Testis (tissue), 2 donors: ENCODE measurements at regions not wholly inside any gene's neighbourhood (a gene's known extent, or its start where the extent isn't known, plus 50 kb on each side); places are given as distances from the start of the nearest gene placed in this dataset.

ENCODE experiments used
- DNase-seq: peaks from one replicate; pipeline ENCODE4 v3.0.0-alpha.2; 2019
- H3K27ac ChIP-seq, 2 donors: fragments of 200-600 bp; sonication (generic); one replicate each; pipeline ENCODE4 v1.5.1; 2019
- H3K27me3 ChIP-seq: fragments of 200-600 bp; sonication (generic); one replicate; pipeline ENCODE4 v1.5.1; 2019
- H3K36me3 ChIP-seq: fragments of 200-600 bp; sonication (generic); one replicate; pipeline ENCODE4 v1.5.1; 2017; ENCODE audit warnings: low read depth; ENCODE audit errors: missing control alignments
- H3K4me1 ChIP-seq: fragments of 200-600 bp; sonication (generic); one replicate; pipeline ENCODE4 v1.5.1; 2019
- H3K4me3 ChIP-seq, 2 donors: fragments of 200-600 bp; sonication (generic); one replicate each; pipeline ENCODE4 v1.5.1; 2017 to 2019
- H3K9me3 ChIP-seq: fragments of 200-600 bp; sonication (generic); one replicate; pipeline ENCODE4 v1.5.1; 2017
- CTCF ChIP-seq, 3 experiments: fragments of 450-650 bp in 2 of 3; fragments of 200-600 bp in 1 of 3; sonication (generic) in 1 of 3; IDR thresholded peaks; one replicate each; pipeline ENCODE4 v1.5.1; 2016 to 2019; ENCODE audit warnings: antibody characterized with exemption in 3 of 3, mild to moderate bottlenecking in 2 of 3, moderate library complexity in 1 of 3
- POLR2A ChIP-seq: fragments of 450-650 bp; IDR thresholded peaks from one replicate; pipeline ENCODE4 v1.6.1; 2017; ENCODE audit warnings: antibody characterized with exemption, mild to moderate bottlenecking, moderate library complexity
- WGBS, 2 donors: methylation state at CpG; one replicate each; pipeline ENCODE4 v1.1.5; 2018; 5-methylcytosine and 5-hydroxymethylcytosine counted together
- intact Hi-C: fragments of 100-400 bp; cut with DNase I; formaldehyde crosslinking; loops from one replicate; pipeline ENCODE4 v1.15.1; 2023; ENCODE audit warnings: low total_unique reads

DNA sequence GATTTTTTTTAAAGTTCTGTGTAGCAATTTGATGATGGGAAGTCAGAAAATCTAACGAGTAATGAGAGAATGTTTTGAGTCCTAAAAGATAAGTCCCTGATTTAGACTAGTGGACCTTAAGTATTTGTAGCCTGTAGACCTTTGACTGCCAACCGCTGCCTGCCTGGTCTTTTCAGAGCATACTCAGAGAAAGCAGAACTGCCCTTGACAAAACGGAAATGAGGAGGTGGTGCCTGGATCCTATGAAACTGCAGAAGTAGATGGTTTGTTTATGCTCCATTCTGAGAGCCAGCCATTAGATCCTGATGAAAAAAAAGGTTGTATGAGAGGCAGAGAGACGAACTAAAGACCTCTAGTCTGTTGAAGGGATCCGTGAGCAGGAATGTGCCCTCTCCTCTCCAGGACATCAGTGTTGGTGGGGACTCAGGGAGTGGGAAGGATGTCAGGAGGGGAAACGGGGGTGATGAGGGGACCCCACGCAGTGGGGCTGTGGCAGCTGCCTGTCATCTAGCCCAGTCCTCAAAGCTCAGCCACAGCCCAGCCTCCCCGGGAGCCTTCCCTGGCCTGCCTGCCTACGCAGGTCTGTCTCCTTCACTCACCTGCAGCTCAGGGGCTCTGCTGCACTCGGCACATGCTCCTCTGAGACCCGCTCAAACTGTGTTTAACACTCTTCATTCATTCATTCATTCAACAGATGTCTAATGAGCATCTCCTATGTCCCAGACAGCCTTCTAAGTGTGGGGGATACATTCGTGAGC lies 447.5 kb downstream of the AACS start:
- intact Hi-C loops, result no loop called here
- Histone ChIP-seq H3K4me3 (no peak overlapping the region), H3K9me3 (no peaks in the 10 kb centered on the region), H3K27me3 (no peaks in the 10 kb centered on the region), H3K4me1 (no peaks in the 10 kb centered on the region), H3K36me3 (no peaks in the 10 kb centered on the region), H3K27ac (no peak overlapping the region)
- TF ChIP-seq CTCF (IDR thresholded peaks at IDR 0.05) (no peak), POLR2A (no peak)
- 55 to 70% methylated on average over 12 of the region's 12 CpGs for WGBS, 2 donors
- no peak for DNase-seq

- intact Hi-C loops, result no loop called here
- H3K9me3 ChIP-seq, result no peaks in the 10 kb centered on the region
- no peak overlapping the region for H3K27ac ChIP-seq
- no peaks in the 10 kb centered on the region for H3K36me3 ChIP-seq
- H3K27me3 ChIP-seq, result no peaks in the 10 kb centered on the region
- WGBS, 2 donors, result 65 to 72% methylated on average over 8 of the region's 8 CpGs
- TF ChIP-seq CTCF (IDR thresholded peaks at IDR 0.05), result no peak
- no peak for TF ChIP-seq POLR2A
- no peak overlapping the region for H3K4me3 ChIP-seq
- no peaks in the 10 kb centered on the region for H3K4me1 ChIP-seq
- DNase-seq, result no peak
Observed at GRCh38 chr12:125515887-125516286, 450.7 kb downstream of the AACS start.

DNA sequence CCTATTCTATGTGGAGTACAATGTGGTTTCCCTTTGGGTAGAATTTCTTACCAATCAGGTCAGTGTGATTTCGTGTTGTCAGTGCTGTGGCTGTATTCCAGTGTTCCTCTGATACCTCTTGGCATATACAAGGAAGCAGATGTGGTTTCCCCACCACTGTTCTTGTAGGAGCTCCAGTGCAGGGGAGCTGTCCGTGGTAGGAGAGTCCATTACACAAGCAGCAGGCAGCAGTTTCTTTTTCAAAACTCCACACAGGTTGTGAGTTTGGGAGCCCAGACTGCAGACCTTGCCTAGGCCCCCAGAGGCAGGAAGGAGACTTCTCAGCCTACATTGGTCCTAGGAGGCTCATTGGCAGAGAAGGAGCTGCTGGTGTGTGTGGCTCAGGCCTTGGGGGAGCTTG lies 452.8 kb downstream of the AACS start:
- intact Hi-C loops, result no loop called here
- Histone ChIP-seq H3K4me3 (no peak overlapping the region), H3K27ac (no peak overlapping the region), H3K9me3 (no peaks in the 10 kb centered on the region), H3K36me3 (no peaks in the 10 kb centered on the region), H3K27me3 (no peaks in the 10 kb centered on the region), H3K4me1 (no peaks in the 10 kb centered on the region)
- WGBS, 2 donors, result 18 to 38% methylated on average over 1 to 2 of the region's 2 CpGs
- no peak for TF ChIP-seq POLR2A
- no peak for TF ChIP-seq CTCF (IDR thresholded peaks at IDR 0.05)
- DNase-seq, result peak; percentile 26

DNA sequence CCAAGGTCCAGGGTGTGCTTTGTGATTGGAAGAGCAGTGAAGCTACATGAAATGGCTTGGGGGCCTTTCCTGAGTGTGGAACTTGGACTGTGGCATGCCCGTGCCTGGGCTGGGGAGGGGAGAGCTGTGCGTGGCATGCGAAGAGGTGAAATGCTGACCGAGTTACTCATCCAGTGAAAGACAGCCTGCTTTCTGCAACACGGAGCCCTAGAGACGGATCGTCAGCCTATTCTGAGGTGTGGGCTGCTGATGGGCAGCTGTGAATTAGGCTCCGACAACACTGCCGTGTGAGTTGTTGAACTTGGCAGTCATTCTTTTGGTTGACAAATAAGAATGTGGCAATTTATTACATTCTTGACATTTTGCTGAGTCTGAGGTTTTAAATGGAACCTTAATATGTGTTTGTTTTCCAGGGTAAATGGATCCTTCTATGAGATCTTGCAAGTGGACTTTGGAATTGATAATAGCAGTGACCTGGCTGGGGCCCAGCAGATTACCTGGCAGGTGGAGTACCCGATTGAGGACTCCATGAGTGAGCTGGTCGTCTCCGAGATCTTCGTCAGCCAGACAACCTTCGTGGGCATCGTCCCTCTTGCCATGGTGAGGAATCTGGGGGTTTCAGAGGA lies 453.9 kb downstream of the AACS start:
- TF ChIP-seq POLR2A (no peak), CTCF (IDR thresholded peaks at IDR 0.05) (no peak)
- Histone ChIP-seq H3K9me3 (no peaks in the 10 kb centered on the region), H3K36me3 (no peaks in the 10 kb centered on the region), H3K4me1 (no peaks in the 10 kb centered on the region), H3K27me3 (no peaks in the 10 kb centered on the region), H3K4me3 (no peak overlapping the region), H3K27ac (no peak overlapping the region)
- no peak for DNase-seq
- 82 to 87% methylated on average over 15 of the region's 15 CpGs for WGBS, 2 donors
- intact Hi-C loops, result no loop called here

DNA sequence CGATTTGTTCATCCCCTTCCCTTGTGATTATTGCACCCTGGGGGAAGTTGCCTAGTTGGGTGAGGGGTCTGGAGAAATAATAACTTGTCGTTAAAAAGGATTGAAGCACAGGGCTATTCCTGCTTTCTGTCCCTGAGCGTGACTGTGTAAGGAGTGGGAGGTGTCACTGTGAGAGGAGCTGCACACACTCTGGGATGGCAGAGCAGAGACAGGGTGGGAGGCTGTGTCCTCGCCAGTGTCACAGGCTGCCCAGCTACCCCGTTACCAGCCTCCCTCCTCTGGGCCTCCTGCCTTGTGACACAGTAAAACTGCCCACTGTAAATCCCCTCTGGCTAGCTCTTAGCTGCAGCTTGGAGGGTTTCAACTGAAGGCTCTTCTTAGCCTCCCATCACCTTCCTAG lies 460.6 kb downstream of the AACS start:
- Histone ChIP-seq H3K4me3 (no peak overlapping the region), H3K27me3 (no peaks in the 10 kb centered on the region), H3K9me3 (no peaks in the 10 kb centered on the region), H3K4me1 (no peaks in the 10 kb centered on the region), H3K36me3 (no peaks in the 10 kb centered on the region), H3K27ac (no peak overlapping the region)
- 91 to 100% methylated on average over 5 of the region's 5 CpGs for WGBS, 2 donors
- intact Hi-C loops, result no loop called here
- no peak for DNase-seq
- TF ChIP-seq CTCF (IDR thresholded peaks at IDR 0.05) (no peak), POLR2A (no peak)
